SK-N-SH treated with all-trans-retinoic acid at 6 μM for 48 hours (cell line): ENCODE measurements at regions not wholly inside any gene's neighbourhood (a gene's known extent, or its start where the extent isn't known, plus 50 kb on each side); places are given as distances from the start of the nearest gene placed in this dataset.

Experiments used
- ATAC-seq: fragments of 200-7000 bp; cut with Tn5 transposase; 3 replicates; pipeline ENCODE4 v1.9.1; 2020; ENCODE audit warnings: mild to moderate bottlenecking, moderate library complexity
- ARNTL ChIP-seq: fragments of 450-650 bp; formaldehyde crosslinking; IDR thresholded peaks from 2 replicates; pipeline ENCODE4 v1.5.0; 2020; ENCODE audit warnings: low read depth, mild to moderate bottlenecking, moderate library complexity, borderline replicate concordance
- BACH2 ChIP-seq: fragments of 250-450 bp; sonication (Bioruptor Pico); IDR thresholded peaks from 2 replicates; pipeline ENCODE4 v1.9.0; 2021; ENCODE audit warnings: mild to moderate bottlenecking, borderline replicate concordance
- CREB5 ChIP-seq: fragments of 250-450 bp; sonication (Bioruptor Pico); IDR thresholded peaks from 2 replicates; pipeline ENCODE4 v1.5.1; 2020; ENCODE audit warnings: low read depth, mild to moderate bottlenecking, moderate library complexity
- CSDC2 ChIP-seq: fragments of 250-450 bp; sonication (Bioruptor Pico); IDR thresholded peaks from 2 replicates; pipeline ENCODE4 v1.5.0; 2020; ENCODE audit warnings: mild to moderate bottlenecking, moderate library complexity
- CSRNP3 ChIP-seq: fragments of 250-450 bp; sonication (Bioruptor Pico); IDR thresholded peaks from 2 replicates; pipeline ENCODE4 v1.5.1; 2021; ENCODE audit warnings: mild to moderate bottlenecking, moderate library complexity
- ESRRG ChIP-seq: fragments of 250-450 bp; sonication (Bioruptor Pico); IDR thresholded peaks from 2 replicates; pipeline ENCODE4 v1.6.1; 2021; ENCODE audit warnings: mild to moderate bottlenecking
- GLIS3 ChIP-seq: fragments of 250-450 bp; sonication (Bioruptor Pico); IDR thresholded peaks from 2 replicates; pipeline ENCODE4 v1.5.0; 2020; ENCODE audit warnings: mild to moderate bottlenecking, moderate library complexity
- ISL1 ChIP-seq: fragments of 250-450 bp; sonication (Bioruptor Pico); IDR thresholded peaks from 2 replicates; pipeline ENCODE4 v2.1.2; 2022; ENCODE audit warnings: mild to moderate bottlenecking, moderate library complexity
- PATZ1 ChIP-seq: fragments of 250-450 bp; sonication (Bioruptor Pico); IDR thresholded peaks from 2 replicates; pipeline ENCODE4 v1.8.0; 2020; ENCODE audit warnings: mild to moderate bottlenecking, moderate library complexity, borderline replicate concordance
- POU6F1 ChIP-seq: fragments of 250-450 bp; sonication (Bioruptor Pico); IDR thresholded peaks from 2 replicates; pipeline ENCODE4 v1.8.0; 2021; ENCODE audit warnings: low read depth, mild to moderate bottlenecking, moderate library complexity, borderline replicate concordance
- PPARA ChIP-seq: fragments of 250-450 bp; sonication (Bioruptor Pico); IDR thresholded peaks from 2 replicates; pipeline ENCODE4 v1.5.0; 2020; ENCODE audit warnings: mild to moderate bottlenecking, borderline replicate concordance
- RARB ChIP-seq: fragments of 250-450 bp; sonication (Bioruptor Pico); IDR thresholded peaks from 2 replicates; pipeline ENCODE4 v1.8.0; 2021; ENCODE audit warnings: mild to moderate bottlenecking, moderate library complexity
- SNAI2 ChIP-seq: fragments of 250-450 bp; sonication (Bioruptor Pico); IDR thresholded peaks from 2 replicates; pipeline ENCODE4 v1.5.0; 2020; ENCODE audit warnings: mild to moderate bottlenecking, moderate library complexity
- TCF4 ChIP-seq: fragments of 250-450 bp; sonication (Bioruptor Pico); IDR thresholded peaks from 2 replicates; pipeline ENCODE4 v1.8.0; 2021; ENCODE audit warnings: mild to moderate bottlenecking, moderate library complexity, borderline replicate concordance
- TOX ChIP-seq: fragments of 250-450 bp; sonication (Bioruptor Pico); IDR thresholded peaks from 2 replicates; pipeline ENCODE4 v1.8.0; 2021; ENCODE audit warnings: mild to moderate bottlenecking, moderate library complexity, borderline replicate concordance
- TSHZ2 ChIP-seq: fragments of 250-450 bp; sonication (Bioruptor Pico); IDR thresholded peaks from 2 replicates; pipeline ENCODE4 v1.5.0; 2020; ENCODE audit warnings: mild to moderate bottlenecking, moderate library complexity
- ZC3H10 ChIP-seq: fragments of 250-450 bp; sonication (Bioruptor Pico); IDR thresholded peaks from 2 replicates; pipeline ENCODE4 v1.5.1; 2021; ENCODE audit warnings: mild to moderate bottlenecking, moderate library complexity
- ZFP30 ChIP-seq: fragments of 450-650 bp; formaldehyde crosslinking; IDR thresholded peaks from 2 replicates; pipeline ENCODE4 v1.5.0; 2022; ENCODE audit warnings: mild to moderate bottlenecking, moderate library complexity
- ZNF565 ChIP-seq: fragments of 450-650 bp; formaldehyde crosslinking; conservative IDR thresholded peaks from 2 replicates; pipeline ENCODE4 v1.5.0; 2020; ENCODE audit warnings: low read depth, mild to moderate bottlenecking, moderate library complexity
- ZNF70 ChIP-seq: fragments of 450-650 bp; formaldehyde crosslinking; IDR thresholded peaks from 2 replicates; pipeline ENCODE4 v1.5.0; 2020; ENCODE audit warnings: mild to moderate bottlenecking, moderate library complexity
- ZNF8 ChIP-seq: fragments of 450-650 bp; formaldehyde crosslinking; IDR thresholded peaks from 2 replicates; pipeline ENCODE4 v1.5.0; 2020; ENCODE audit warnings: mild to moderate bottlenecking, moderate library complexity

- no peak for TF ChIP-seq ZNF70 (CRISPR knock-in tag)
- TF ChIP-seq ARNTL (CRISPR knock-in tag) = no peak
- TF ChIP-seq CSRNP3 (CRISPR knock-in tag) = no peak
- TF ChIP-seq CSDC2 (CRISPR knock-in tag) = no peak
- TF ChIP-seq TSHZ2 (CRISPR knock-in tag) = no peak
- no peak for TF ChIP-seq PATZ1 (CRISPR knock-in tag)
- TF ChIP-seq ZC3H10 (CRISPR knock-in tag) = no peak
- no peak for TF ChIP-seq TOX (CRISPR knock-in tag)
- no peak for TF ChIP-seq ESRRG (CRISPR knock-in tag)
- TF ChIP-seq RARB (CRISPR knock-in tag) = no peak
- TF ChIP-seq ZNF8 (CRISPR knock-in tag) = no peak
- TF ChIP-seq PPARA (CRISPR knock-in tag) = no peak
- TF ChIP-seq BACH2 (CRISPR knock-in tag) = no peak
- TF ChIP-seq CREB5 (CRISPR knock-in tag) = no peak
- no peak for TF ChIP-seq ZFP30 (CRISPR knock-in tag)
- no peak for TF ChIP-seq POU6F1
- ATAC-seq = no peak
Observed at GRCh38 chr13:105655046-105655445, 880.4 kb downstream of the EFNB2 start.

- no peak for ATAC-seq
- TF ChIP-seq CSDC2 (CRISPR knock-in tag) (no peak), ZNF70 (CRISPR knock-in tag) (no peak), ZNF565 (no peak), ISL1 (CRISPR knock-in tag) (no peak), PATZ1 (CRISPR knock-in tag) (no peak), SNAI2 (no peak), BACH2 (CRISPR knock-in tag) (no peak), PPARA (CRISPR knock-in tag) (no peak), GLIS3 (CRISPR knock-in tag) (no peak), TOX (CRISPR knock-in tag) (no peak), ZNF8 (CRISPR knock-in tag) (no peak), CREB5 (CRISPR knock-in tag) (no peak), RARB (CRISPR knock-in tag) (no peak), CSRNP3 (CRISPR knock-in tag) (no peak), TCF4 (CRISPR knock-in tag) (no peak)
Observed at GRCh38 chr13:105643966-105644365, 891.5 kb downstream of the EFNB2 start.
